ENCODE measurements at regions not wholly inside any gene's neighbourhood (a gene's known extent, or its start where the extent isn't known, plus 50 kb on each side); places are given as distances from the start of the nearest gene placed in this dataset.

- DNase-seq (ENCODE audit: low read depth): no peak
- H3K4me3 ChIP-seq (ENCODE audit: low read length): no peak overlapping the region
- TF ChIP-seq CTCF (conservative IDR thresholded peaks at IDR 0.05; ENCODE audit: low read length): no peak
These were observed 80.1 kb downstream of the IRF2BPL start for GRCh38 chr14:76948213-76948947.

- TF ChIP-seq CTCF (conservative IDR thresholded peaks at IDR 0.05; ENCODE audit: low read length): no peak
- DNase-seq (ENCODE audit: low read depth): no peak
- H3K4me3 ChIP-seq (ENCODE audit: low read length): no peak overlapping the region
These were observed 80.7 kb downstream of the IRF2BPL start for GRCh38 chr14:76947838-76948184.

GRCh38 chr14:76947078-76947837 is 81.2 kb downstream of the IRF2BPL start:
- peak; percentile 82 for DNase-seq (ENCODE audit: low read depth)
- H3K4me3 ChIP-seq (ENCODE audit: low read length): no peak overlapping the region; the same call in 1 of the 2 replicates
- TF ChIP-seq CTCF (conservative IDR thresholded peaks at IDR 0.05; ENCODE audit: low read length): peak; percentile 51

- TF ChIP-seq CTCF (conservative IDR thresholded peaks at IDR 0.05; ENCODE audit: low read length): no peak
- DNase-seq (ENCODE audit: low read depth): no peak
- H3K4me3 ChIP-seq (ENCODE audit: low read length): no peak overlapping the region
These were observed 81.8 kb downstream of the IRF2BPL start for GRCh38 chr14:76946753-76947077.

GRCh38 chr14:76943072-76943471 is 85.4 kb downstream of the IRF2BPL start:
- DNase-seq (ENCODE audit: low read depth): no peak
- H3K4me3 ChIP-seq (ENCODE audit: low read length): no peak overlapping the region
- TF ChIP-seq CTCF (conservative IDR thresholded peaks at IDR 0.05; ENCODE audit: low read length): no peak

- TF ChIP-seq CTCF (conservative IDR thresholded peaks at IDR 0.05; ENCODE audit: low read length): no peak
- H3K4me3 ChIP-seq (ENCODE audit: low read length): no peak overlapping the region
- no peak for DNase-seq (ENCODE audit: low read depth)
These were observed 86.3 kb downstream of the IRF2BPL start for GRCh38 chr14:76941946-76942805.
